AG20443 (cell line): ENCODE measurements at regions not wholly inside any gene's neighbourhood (a gene's known extent, or its start where the extent isn't known, plus 50 kb on each side); places are given as distances from the start of the nearest gene placed in this dataset.
A peak's percentile ranks its signal among the peaks of the same experiment; 100 is the strongest.

Source experiments
- DNase-seq: peaks from one replicate; pipeline ENCODE4 v3.0.0; 2012; ENCODE audit warnings: low spot score, mixed read lengths

DNA sequence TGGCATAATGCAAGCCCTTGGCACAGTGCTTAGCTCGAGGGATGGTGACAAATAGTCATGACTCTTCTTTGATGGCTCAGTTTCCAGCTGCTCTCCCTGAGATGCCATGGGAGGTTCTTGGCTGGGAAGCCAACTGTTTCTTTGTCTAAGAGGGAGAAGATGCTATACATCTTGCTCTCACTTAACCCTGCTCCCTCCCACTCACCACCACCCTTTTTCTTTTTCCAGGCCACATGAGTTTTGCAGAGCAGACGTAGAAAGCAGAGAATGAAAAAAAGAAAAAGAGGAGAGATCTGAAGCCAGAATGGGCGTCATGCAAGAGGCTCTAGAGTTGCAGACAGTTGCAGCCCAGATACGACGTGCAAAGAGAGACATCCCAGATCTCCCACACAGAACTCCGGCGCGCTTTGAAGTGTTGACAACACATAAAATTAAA lies 160.5 kb downstream of the FGF18 start:
- DNase-seq = no peak

GRCh38 chr5:171580502-171581265 lies 161.2 kb downstream of the FGF18 start:
- DNase-seq = peak; percentile 41

- no peak for DNase-seq
Measured at GRCh38 chr5:171581781-171582180, 162.3 kb downstream of the FGF18 start.

DNA sequence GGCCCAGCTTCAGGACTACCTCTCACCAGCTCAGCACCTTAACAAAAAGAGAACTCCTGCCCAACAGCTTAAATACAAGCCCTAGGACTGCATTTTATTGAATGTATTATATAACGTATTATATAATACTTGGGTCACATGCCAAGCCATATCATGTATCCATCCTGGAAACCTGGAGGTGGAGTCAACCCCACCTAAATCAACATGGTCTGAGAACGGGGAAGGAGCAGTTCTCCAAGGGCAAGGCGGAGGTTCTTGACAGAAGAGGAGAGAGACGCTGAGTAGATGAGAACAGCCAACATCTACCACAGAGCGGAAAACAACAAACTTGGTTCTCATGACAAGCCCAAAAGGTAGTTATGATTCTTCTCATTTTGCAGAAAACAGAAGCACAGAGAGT lies 163.4 kb downstream of the FGF18 start:
- DNase-seq = no peak

GRCh38 chr5:171585981-171586380 lies 166.5 kb downstream of the FGF18 start:
- DNase-seq = no peak

DNA sequence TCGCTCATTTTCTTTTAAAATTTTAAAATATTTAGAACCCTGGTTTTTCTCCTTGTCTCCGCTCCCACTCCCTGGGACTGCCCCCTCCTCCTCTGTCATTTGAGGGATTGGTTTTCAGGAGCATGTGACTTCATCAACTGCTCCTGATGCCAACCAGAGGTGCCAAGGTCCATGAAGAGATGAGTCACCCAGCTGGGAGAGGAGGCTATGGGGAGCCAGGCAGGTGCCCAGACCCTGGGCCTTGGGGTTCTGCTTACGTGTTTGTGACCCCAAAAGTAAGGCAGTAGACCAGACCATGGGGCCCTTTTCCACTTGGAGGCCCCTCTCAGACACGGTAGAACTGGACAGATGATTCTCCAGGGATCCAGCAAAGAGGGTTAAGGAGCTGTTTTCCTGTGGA lies 167.0 kb downstream of the FGF18 start:
- DNase-seq = no peak

DNA sequence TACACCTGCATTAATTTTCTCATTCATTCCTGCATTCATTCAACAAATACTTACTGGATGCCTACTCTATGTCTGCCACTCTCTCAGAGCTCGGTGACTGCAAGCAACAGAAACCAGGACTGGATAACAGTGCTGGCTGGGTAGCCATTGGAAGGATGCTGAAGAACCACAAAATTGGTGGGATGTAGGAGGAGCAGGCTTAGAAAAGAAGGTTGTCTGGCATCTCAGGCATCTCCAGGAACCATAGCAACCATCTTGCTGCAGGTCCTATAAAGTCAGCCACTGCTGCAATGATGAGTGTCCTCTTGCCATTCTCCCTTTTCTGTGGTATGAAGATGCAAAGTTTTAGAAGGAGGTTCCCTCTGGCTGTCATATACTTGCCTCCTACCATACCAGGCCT lies 168.6 kb downstream of the FGF18 start:
- DNase-seq = no peak

GRCh38 chr5:171588790-171589189 lies 169.3 kb downstream of the FGF18 start:
- DNase-seq = no peak

- no peak for DNase-seq
Measured at GRCh38 chr5:171589461-171589860, 170.0 kb downstream of the FGF18 start.

GRCh38 chr5:171592076-171592475 lies 172.6 kb downstream of the FGF18 start:
- no peak for DNase-seq

DNA sequence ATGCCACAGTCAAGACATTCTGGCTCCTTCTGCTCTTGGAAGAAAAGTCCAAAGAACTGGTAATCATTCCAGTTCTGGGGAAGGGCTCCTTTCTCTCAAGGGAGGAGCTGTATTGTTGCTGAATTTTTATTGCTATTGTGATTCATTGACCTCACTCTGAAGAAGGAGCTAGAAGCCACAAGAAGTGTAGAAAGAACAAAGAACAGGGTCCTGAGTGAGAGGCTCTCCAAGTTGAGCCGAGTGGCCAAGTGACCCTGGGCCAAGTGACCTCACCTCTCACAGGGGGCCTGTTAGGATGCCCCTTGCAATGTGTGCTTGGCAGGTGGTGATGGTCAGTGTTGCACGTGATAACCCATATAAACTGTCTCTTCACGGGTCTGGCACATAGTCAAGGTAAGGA lies 173.3 kb downstream of the FGF18 start:
- DNase-seq = no peak

- DNase-seq = no peak
Measured at GRCh38 chr5:171593401-171593800, 174.0 kb downstream of the FGF18 start.

- no peak for DNase-seq
Measured at GRCh38 chr5:171593976-171594375, 174.5 kb downstream of the FGF18 start.

GRCh38 chr5:171595401-171595800 lies 176.0 kb downstream of the FGF18 start:
- DNase-seq = no peak

- peak; percentile 43 for DNase-seq
Measured at GRCh38 chr5:171595801-171596231, 176.4 kb downstream of the FGF18 start.

DNA sequence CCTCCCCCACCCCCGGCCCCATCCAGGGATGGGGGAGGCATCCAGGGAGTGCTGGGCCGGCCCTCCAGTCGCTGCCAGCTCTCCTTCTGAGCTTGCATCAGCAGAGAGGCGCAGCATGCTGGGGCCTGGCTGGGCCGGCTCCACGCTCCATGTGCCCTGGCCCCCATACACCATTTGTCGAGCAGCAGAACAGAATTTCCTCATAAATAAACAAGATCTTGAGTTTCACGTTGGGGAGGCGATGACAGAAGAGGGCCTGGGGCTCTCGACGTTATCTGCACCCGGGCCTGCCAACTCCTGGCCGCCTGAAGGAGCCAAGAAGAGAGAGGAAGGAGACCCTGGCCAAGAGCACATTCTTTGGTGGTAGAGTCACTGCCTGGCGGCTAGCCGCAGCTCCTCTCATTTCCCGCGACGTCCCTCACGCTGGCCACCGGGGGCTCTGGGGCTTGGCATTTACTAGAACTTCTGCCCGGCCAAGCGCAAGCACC lies 177.0 kb downstream of the FGF18 start:
- peak; percentile 64 for DNase-seq

- no peak for DNase-seq
Measured at GRCh38 chr5:171597946-171598640, 178.6 kb downstream of the FGF18 start.

DNA sequence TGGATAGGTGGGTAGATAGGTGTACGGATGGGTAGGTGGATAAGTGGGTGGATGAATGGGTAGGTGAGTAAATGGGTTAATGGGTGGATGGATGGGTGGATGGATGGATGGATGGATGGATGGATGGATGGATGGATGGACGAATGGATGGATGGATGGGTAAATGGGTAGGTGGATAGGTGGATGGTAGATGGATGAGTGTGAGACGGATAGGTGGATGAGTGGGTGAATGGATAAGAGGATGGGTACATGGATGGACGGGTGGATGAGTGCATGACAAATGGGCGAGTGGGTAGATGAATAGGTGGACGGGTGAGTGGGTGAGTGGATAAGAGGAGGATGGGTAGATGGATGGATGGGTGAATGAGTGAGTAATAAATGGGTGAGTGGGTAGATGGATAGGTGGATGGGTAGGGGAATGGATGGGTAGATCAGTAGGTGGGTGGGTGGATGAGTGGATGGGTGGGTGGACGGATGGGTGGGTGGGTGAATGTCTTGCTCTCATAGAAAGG lies 179.2 kb downstream of the FGF18 start:
- no peak for DNase-seq

- DNase-seq = no peak
Measured at GRCh38 chr5:171599411-171599810, 180.0 kb downstream of the FGF18 start.

GRCh38 chr5:171599957-171600612 lies 180.6 kb downstream of the FGF18 start:
- no peak for DNase-seq

DNA sequence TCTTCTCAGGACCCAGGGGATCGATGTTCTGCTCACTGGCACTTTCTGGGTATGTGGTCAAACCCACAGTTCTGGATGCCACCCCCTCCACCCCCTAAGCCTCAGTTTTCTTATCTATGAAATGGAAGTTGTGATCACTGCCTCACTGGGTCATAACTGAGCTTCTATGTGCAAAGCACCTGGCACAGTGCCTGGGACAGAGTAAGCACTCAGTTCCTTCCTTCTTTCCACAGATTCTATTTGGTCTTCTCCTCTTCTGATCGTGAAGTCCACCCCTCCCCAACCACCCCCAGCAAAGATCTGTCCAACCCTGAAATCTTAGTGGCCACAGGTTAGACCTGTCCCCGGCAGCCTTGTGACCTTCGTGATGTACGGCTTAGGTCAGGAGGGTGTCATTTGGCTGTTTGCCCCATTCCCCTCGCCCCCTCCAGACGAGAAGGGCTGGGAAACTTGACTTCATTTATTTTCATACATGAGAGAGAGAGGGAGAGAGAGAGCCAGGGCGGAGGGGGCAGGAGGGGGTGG lies 181.4 kb downstream of the FGF18 start:
- DNase-seq = no peak

- no peak for DNase-seq
Measured at GRCh38 chr5:171601266-171601881, 181.9 kb downstream of the FGF18 start.
